ENCODE measurements at regions not wholly inside any gene's neighbourhood (a gene's known extent, or its start where the extent isn't known, plus 50 kb on each side); places are given as distances from the start of the nearest gene placed in this dataset.

GRCh38 chr9:100959226-100959625 lies 69.3 kb upstream of the PLPPR1 start:
- H3K27me3 ChIP-seq (ENCODE audit: insufficient read depth, poor library complexity, severe bottlenecking), result no peaks in the 10 kb centered on the region
- DNase-seq (ENCODE audit: low spot score), result no peak
- H3K27ac ChIP-seq (ENCODE audit: poor library complexity, severe bottlenecking), result no peak overlapping the region
- H3K4me1 ChIP-seq (ENCODE audit: insufficient read depth, poor library complexity, severe bottlenecking), result no peaks in the 10 kb centered on the region
- H3K36me3 ChIP-seq (ENCODE audit: low read depth), result no peaks in the 10 kb centered on the region
- H3K4me3 ChIP-seq (ENCODE audit: severe bottlenecking), result no peak overlapping the region
- H3K9me3 ChIP-seq (ENCODE audit: severe bottlenecking), result no peaks in the 10 kb centered on the region
- no peak for ATAC-seq (ENCODE audit: low read depth)
- no peak for TF ChIP-seq CTCF (IDR thresholded peaks at IDR 0.05; ENCODE audit: poor library complexity, severe bottlenecking)
